OCI-LY3 (cell line): ENCODE measurements at regions not wholly inside any gene's neighbourhood (a gene's known extent, or its start where the extent isn't known, plus 50 kb on each side); places are given as distances from the start of the nearest gene placed in this dataset.

Experiments
- EZH2phosphoT487 ChIP-seq: fragments of 200-600 bp; shearing (Covaris generic); IDR thresholded peaks from 2 replicates; pipeline ENCODE4 v1.6.1; 2018; ENCODE audit warnings: antibody characterized with exemption, mixed run types, low read depth
- TF ChIP-seq, protein P1 (sequence below): fragments of 200-600, 300-600 bp; sonication (generic); IDR thresholded peaks from 2 replicates; pipeline ENCODE4 v1.5.1; 2014; ENCODE audit warnings: antibody characterized with exemption, low read length, low read depth

GRCh38 chr16:80265624-80266306 lies 275.0 kb upstream of the DYNLRB2 start:
- TF ChIP-seq, protein P1, sequence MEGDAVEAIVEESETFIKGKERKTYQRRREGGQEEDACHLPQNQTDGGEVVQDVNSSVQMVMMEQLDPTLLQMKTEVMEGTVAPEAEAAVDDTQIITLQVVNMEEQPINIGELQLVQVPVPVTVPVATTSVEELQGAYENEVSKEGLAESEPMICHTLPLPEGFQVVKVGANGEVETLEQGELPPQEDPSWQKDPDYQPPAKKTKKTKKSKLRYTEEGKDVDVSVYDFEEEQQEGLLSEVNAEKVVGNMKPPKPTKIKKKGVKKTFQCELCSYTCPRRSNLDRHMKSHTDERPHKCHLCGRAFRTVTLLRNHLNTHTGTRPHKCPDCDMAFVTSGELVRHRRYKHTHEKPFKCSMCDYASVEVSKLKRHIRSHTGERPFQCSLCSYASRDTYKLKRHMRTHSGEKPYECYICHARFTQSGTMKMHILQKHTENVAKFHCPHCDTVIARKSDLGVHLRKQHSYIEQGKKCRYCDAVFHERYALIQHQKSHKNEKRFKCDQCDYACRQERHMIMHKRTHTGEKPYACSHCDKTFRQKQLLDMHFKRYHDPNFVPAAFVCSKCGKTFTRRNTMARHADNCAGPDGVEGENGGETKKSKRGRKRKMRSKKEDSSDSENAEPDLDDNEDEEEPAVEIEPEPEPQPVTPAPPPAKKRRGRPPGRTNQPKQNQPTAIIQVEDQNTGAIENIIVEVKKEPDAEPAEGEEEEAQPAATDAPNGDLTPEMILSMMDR: no peak
- no peak for TF ChIP-seq EZH2phosphoT487
